ENCODE measurements at regions not wholly inside any gene's neighbourhood (a gene's known extent, or its start where the extent isn't known, plus 50 kb on each side); places are given as distances from the start of the nearest gene placed in this dataset.

GRCh38 chr1:99384021-99384420 lies 119.7 kb downstream of the PLPPR4 start:
- no peak for TF ChIP-seq CTCF (IDR thresholded peaks at IDR 0.05)
- TF ChIP-seq POLR2A (IDR thresholded peaks at IDR 0.05), result no peak
